GM23338 (cell line): ENCODE measurements at regions not wholly inside any gene's neighbourhood (a gene's known extent, or its start where the extent isn't known, plus 50 kb on each side); places are given as distances from the start of the nearest gene placed in this dataset.

Experiments
- ATAC-seq: fragments of 200-7000 bp; cut with Tn5 transposase; 3 replicates; pipeline ENCODE4 v1.9.1; 2020
- DNase-seq: peaks from one replicate; pipeline ENCODE4 v3.0.0-alpha.2; 2015; ENCODE audit warnings: low spot score
- H2AFZ ChIP-seq: fragments of 200-600 bp; sonication (generic); 2 replicates; pipeline ENCODE4 v1.8.0; 2016; ENCODE audit warnings: antibody characterized with exemption, mild to moderate bottlenecking, moderate library complexity
- H3F3A ChIP-seq: fragments of 200-600 bp; sonication (generic); replicated peaks from 2 replicates; pipeline ENCODE4 v1.8.0; 2017; ENCODE audit warnings: antibody characterized with exemption, mixed run types, low read depth
- H3K27ac ChIP-seq: fragments of 200-600 bp; sonication (generic); 2 replicates; pipeline ENCODE4 v1.6.1; 2016; ENCODE audit warnings: low read depth
- H3K27me3 ChIP-seq: fragments of 200-600 bp; sonication (generic); 2 replicates; pipeline ENCODE4 v1.8.0; 2016; ENCODE audit warnings: mild to moderate bottlenecking, mixed run types, moderate library complexity; ENCODE audit not compliant: insufficient read depth
- H3K36me3 ChIP-seq: fragments of 200-600 bp; sonication (generic); 2 replicates; pipeline ENCODE4 v1.8.0; 2016; ENCODE audit warnings: mild to moderate bottlenecking; ENCODE audit not compliant: insufficient read depth
- H3K4me1 ChIP-seq: fragments of 200-600 bp; sonication (generic); 2 replicates; pipeline ENCODE4 v1.8.0; 2016; ENCODE audit warnings: mild to moderate bottlenecking, moderate library complexity; ENCODE audit not compliant: insufficient read depth
- H3K4me2 ChIP-seq: fragments of 200-600 bp; sonication (generic); 2 replicates; pipeline ENCODE4 v1.7.1; 2017; ENCODE audit warnings: mixed run types
- H3K4me3 ChIP-seq: fragments of 200-600 bp; sonication (generic); 2 replicates; pipeline ENCODE4 v1.6.1; 2016; ENCODE audit warnings: mixed run types
- H3K79me2 ChIP-seq: fragments of 200-600 bp; sonication (generic); replicated peaks from 2 replicates; pipeline ENCODE4 v1.8.0; 2017; ENCODE audit warnings: mild to moderate bottlenecking; ENCODE audit not compliant: insufficient read depth
- H3K9me2 ChIP-seq: fragments of 200-600 bp; sonication (generic); 2 replicates; pipeline ENCODE4 v1.8.0; 2017; ENCODE audit not compliant: insufficient read depth
- H4K20me1 ChIP-seq: fragments of 200-600 bp; sonication (generic); replicated peaks from 2 replicates; pipeline ENCODE4 v1.8.0; 2017; ENCODE audit warnings: mild to moderate bottlenecking; ENCODE audit not compliant: insufficient read depth
- H3K27ac Mint-ChIP-seq: 2 replicates; pipeline ENCODE4 v1.8.0; 2020; ENCODE audit warnings: inconsistent platforms, mild to moderate bottlenecking, moderate library complexity, mixed read lengths
- H3K27me3 Mint-ChIP-seq: 3 replicates; pipeline ENCODE4 v1.8.0; 2022; ENCODE audit warnings: low read depth, mild to moderate bottlenecking, moderate library complexity, mixed read lengths, inconsistent platforms; ENCODE audit not compliant: insufficient read depth, poor library complexity
- H3K36me3 Mint-ChIP-seq: 3 replicates; pipeline ENCODE4 v1.8.0; 2021; ENCODE audit warnings: low read depth, mild to moderate bottlenecking, inconsistent platforms, moderate library complexity, mixed read lengths
- H3K4me1 Mint-ChIP-seq: 3 replicates; pipeline ENCODE4 v1.8.0; 2020; ENCODE audit warnings: mild to moderate bottlenecking, inconsistent platforms, mixed read lengths
- H3K4me3 Mint-ChIP-seq: 3 replicates; pipeline ENCODE4 v1.8.0; 2021; ENCODE audit warnings: moderate library complexity, mild to moderate bottlenecking, inconsistent platforms, mixed read lengths
- H3K9me3 Mint-ChIP-seq: 3 replicates; pipeline ENCODE4 v1.8.0; 2020; ENCODE audit warnings: moderate library complexity, mild to moderate bottlenecking, inconsistent platforms, mixed read lengths
- CREB1 ChIP-seq: fragments of 250-450 bp; sonication (Bioruptor Pico); IDR thresholded peaks from 2 replicates; pipeline ENCODE4 v1.5.0; 2020; ENCODE audit warnings: low read depth, mild to moderate bottlenecking, moderate library complexity
- CTCF ChIP-seq, 2 experiments: fragments of 200-600 bp in 1 of 2; sonication (generic) in 1 of 2; conservative IDR thresholded peaks; 2 replicates each; pipeline versions ENCODE4 v1.5.1 to v1.6.1; 2016 to 2017; ENCODE audit warnings: antibody characterized with exemption in 2 of 2, low read depth in 2 of 2, mild to moderate bottlenecking in 2 of 2, moderate library complexity in 1 of 2
- EZH2 ChIP-seq: fragments of 200-600 bp; sonication (generic); IDR thresholded peaks from one replicate; pipeline ENCODE4 v1.8.0; 2017; ENCODE audit warnings: antibody characterized with exemption, mild to moderate bottlenecking, low read depth; ENCODE audit not compliant: unreplicated experiment
- EZH2phosphoT487 ChIP-seq: fragments of 200-600 bp; sonication (generic); IDR thresholded peaks from one replicate; pipeline ENCODE4 v1.8.1; 2018; ENCODE audit warnings: antibody characterized with exemption; ENCODE audit not compliant: unreplicated experiment
- JUNB ChIP-seq: IDR thresholded peaks from one replicate; pipeline ENCODE4 v1.6.1; 2016; ENCODE audit warnings: antibody characterized with exemption; ENCODE audit not compliant: unreplicated experiment
- NANOG ChIP-seq: IDR thresholded peaks from 2 replicates; pipeline ENCODE4 v1.6.1; 2016; ENCODE audit warnings: antibody characterized with exemption, borderline replicate concordance
- POLR2AphosphoS5 ChIP-seq: IDR thresholded peaks from 2 replicates; pipeline ENCODE4 v1.6.1; 2016; ENCODE audit warnings: antibody characterized with exemption, low read depth
- STAT1 ChIP-seq: IDR thresholded peaks from one replicate; pipeline ENCODE4 v1.6.1; 2016; ENCODE audit warnings: antibody characterized with exemption; ENCODE audit not compliant: unreplicated experiment
- ZNF331 ChIP-seq: fragments of 250-450 bp; sonication (Bioruptor Pico); IDR thresholded peaks from 2 replicates; pipeline ENCODE4 v1.5.0; 2020; ENCODE audit warnings: low read depth, mild to moderate bottlenecking, moderate library complexity
- TF ChIP-seq, protein P1 (sequence below): IDR thresholded peaks from one replicate; pipeline ENCODE4 v1.6.1; 2018; ENCODE audit warnings: antibody characterized with exemption; ENCODE audit not compliant: unreplicated experiment
- TF ChIP-seq, protein P2 (sequence below): IDR thresholded peaks from 2 replicates; pipeline ENCODE4 v1.6.1; 2016; ENCODE audit warnings: antibody characterized with exemption

GRCh38 chr16:18003033-18003432 lies 333.5 kb downstream of the NPIPA8 start:
- H3K9me2 ChIP-seq = peaks cover 3% of the 10 kb centered on the region; the same call in 1 of the 2 replicates
- TF ChIP-seq EZH2phosphoT487 (no peak), POLR2AphosphoS5 (no peak), CREB1 (CRISPR knock-in tag) (no peak), NANOG (no peak)
- TF ChIP-seq, protein P1, sequence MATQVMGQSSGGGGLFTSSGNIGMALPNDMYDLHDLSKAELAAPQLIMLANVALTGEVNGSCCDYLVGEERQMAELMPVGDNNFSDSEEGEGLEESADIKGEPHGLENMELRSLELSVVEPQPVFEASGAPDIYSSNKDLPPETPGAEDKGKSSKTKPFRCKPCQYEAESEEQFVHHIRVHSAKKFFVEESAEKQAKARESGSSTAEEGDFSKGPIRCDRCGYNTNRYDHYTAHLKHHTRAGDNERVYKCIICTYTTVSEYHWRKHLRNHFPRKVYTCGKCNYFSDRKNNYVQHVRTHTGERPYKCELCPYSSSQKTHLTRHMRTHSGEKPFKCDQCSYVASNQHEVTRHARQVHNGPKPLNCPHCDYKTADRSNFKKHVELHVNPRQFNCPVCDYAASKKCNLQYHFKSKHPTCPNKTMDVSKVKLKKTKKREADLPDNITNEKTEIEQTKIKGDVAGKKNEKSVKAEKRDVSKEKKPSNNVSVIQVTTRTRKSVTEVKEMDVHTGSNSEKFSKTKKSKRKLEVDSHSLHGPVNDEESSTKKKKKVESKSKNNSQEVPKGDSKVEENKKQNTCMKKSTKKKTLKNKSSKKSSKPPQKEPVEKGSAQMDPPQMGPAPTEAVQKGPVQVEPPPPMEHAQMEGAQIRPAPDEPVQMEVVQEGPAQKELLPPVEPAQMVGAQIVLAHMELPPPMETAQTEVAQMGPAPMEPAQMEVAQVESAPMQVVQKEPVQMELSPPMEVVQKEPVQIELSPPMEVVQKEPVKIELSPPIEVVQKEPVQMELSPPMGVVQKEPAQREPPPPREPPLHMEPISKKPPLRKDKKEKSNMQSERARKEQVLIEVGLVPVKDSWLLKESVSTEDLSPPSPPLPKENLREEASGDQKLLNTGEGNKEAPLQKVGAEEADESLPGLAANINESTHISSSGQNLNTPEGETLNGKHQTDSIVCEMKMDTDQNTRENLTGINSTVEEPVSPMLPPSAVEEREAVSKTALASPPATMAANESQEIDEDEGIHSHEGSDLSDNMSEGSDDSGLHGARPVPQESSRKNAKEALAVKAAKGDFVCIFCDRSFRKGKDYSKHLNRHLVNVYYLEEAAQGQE = no peak
- no peak overlapping the region for H3K4me3 ChIP-seq
- no peaks in the 10 kb centered on the region for H3K27me3 ChIP-seq
- no peaks in the 10 kb centered on the region for H3K4me1 ChIP-seq
- no peak overlapping the region for H3K4me2 ChIP-seq
- Mint-ChIP-seq H3K4me3 (no peak overlapping the region), H3K27ac (no peak overlapping the region), H3K27me3 (peaks cover 2% of the 10 kb centered on the region), H3K4me1 (no peaks in the 10 kb centered on the region), H3K9me3 (no peaks in the 10 kb centered on the region), H3K36me3 (no peaks in the 10 kb centered on the region)
- no peaks in the 10 kb centered on the region for H3K36me3 ChIP-seq
- no peaks in the 10 kb centered on the region for H3F3A ChIP-seq
- no peaks in the 10 kb centered on the region for H4K20me1 ChIP-seq
- no peak overlapping the region for H3K27ac ChIP-seq
- H2AFZ ChIP-seq = no peak overlapping the region
- no peak for ATAC-seq
- DNase-seq = no peak
- no peaks in the 10 kb centered on the region for H3K79me2 ChIP-seq

DNA sequence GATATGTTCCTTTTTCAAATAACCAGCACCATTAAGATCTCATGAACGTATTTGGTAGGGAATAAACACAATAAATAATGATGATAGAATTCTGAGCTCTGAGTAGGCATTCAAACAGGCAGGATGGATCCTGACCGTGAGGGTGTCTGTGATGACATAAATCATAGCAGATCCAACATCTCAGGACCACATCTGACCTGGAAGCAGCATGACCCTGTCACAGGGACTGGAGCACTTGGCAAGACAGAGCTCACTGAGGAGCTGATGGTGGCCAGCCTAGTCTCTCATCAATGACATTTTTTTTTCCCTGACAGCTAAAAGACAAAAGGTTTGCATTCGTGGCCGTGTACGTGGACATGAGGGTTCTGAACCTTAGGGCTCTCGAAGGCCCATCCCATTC lies 337.5 kb downstream of the NPIPA8 start:
- no peaks in the 10 kb centered on the region for H3K79me2 ChIP-seq
- H3K4me2 ChIP-seq = no peak overlapping the region
- no peak overlapping the region for H3K27ac Mint-ChIP-seq
- peak overlapping the region; percentile 90; the same call in 1 of the 2 replicates for H2AFZ ChIP-seq
- H3K36me3 ChIP-seq = no peaks in the 10 kb centered on the region
- H3K27ac ChIP-seq = no peak overlapping the region
- no peaks in the 10 kb centered on the region for H4K20me1 ChIP-seq
- no peaks in the 10 kb centered on the region for H3K4me1 ChIP-seq
- H3K4me3 ChIP-seq = no peak overlapping the region
- no peak for DNase-seq
- no peaks in the 10 kb centered on the region for H3K4me1 Mint-ChIP-seq
- no peaks in the 10 kb centered on the region for H3K9me3 Mint-ChIP-seq
- no peak overlapping the region for H3K4me3 Mint-ChIP-seq
- H3K9me2 ChIP-seq = peaks cover 3% of the 10 kb centered on the region; the same call in 1 of the 2 replicates
- no peaks in the 10 kb centered on the region for H3F3A ChIP-seq
- ATAC-seq = no peak
- peaks cover 2% of the 10 kb centered on the region for H3K27me3 Mint-ChIP-seq
- no peaks in the 10 kb centered on the region for H3K36me3 Mint-ChIP-seq
- H3K27me3 ChIP-seq = no peaks in the 10 kb centered on the region
- no peak for TF ChIP-seq CTCF (conservative IDR thresholded peaks at IDR 0.05; ENCODE audit: low read depth in 2 of 2)
- TF ChIP-seq POLR2AphosphoS5 = no peak
- TF ChIP-seq NANOG = no peak
- TF ChIP-seq EZH2 = no peak
- no peak for TF ChIP-seq JUNB
- no peak for TF ChIP-seq CREB1 (CRISPR knock-in tag)
- TF ChIP-seq STAT1 = no peak
- no peak for TF ChIP-seq ZNF331 (CRISPR knock-in tag)
- TF ChIP-seq, protein P2, sequence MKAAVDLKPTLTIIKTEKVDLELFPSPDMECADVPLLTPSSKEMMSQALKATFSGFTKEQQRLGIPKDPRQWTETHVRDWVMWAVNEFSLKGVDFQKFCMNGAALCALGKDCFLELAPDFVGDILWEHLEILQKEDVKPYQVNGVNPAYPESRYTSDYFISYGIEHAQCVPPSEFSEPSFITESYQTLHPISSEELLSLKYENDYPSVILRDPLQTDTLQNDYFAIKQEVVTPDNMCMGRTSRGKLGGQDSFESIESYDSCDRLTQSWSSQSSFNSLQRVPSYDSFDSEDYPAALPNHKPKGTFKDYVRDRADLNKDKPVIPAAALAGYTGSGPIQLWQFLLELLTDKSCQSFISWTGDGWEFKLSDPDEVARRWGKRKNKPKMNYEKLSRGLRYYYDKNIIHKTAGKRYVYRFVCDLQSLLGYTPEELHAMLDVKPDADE = no peak
